GM19043 (cell line): ENCODE measurements at regions not wholly inside any gene's neighbourhood (a gene's known extent, or its start where the extent isn't known, plus 50 kb on each side); places are given as distances from the start of the nearest gene placed in this dataset.

ENCODE experiments used
- ATAC-seq: cut with Tn5 transposase; IDR thresholded peaks from one replicate; pipeline ENCODE4 v1.9.1; 2021; ENCODE audit warnings: low read depth; ENCODE audit not compliant: unreplicated experiment

- ATAC-seq = no peak
Measured at GRCh38 chr22:48268771-48269552, 1506.5 kb downstream of the TBC1D22A start.

DNA sequence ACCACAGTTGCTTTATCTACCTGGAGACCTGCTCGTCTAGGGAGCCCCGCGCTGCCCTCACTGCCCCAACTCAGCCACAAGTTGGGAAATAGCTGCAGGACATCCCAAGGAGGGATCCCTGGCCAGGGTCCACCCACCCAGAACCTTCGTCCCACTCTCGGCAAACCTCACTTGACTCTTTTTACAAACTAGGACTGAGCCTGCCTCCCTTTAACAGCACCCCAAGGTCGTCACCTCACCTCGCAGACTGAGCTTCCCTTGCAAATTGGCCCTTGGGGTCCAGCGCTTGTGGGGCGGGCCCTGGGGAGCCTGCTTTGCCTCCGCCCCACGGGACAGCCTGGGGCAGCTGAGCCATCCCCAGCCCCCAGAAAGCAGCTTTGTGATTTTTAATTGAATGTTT, 1505.8 kb downstream of the TBC1D22A start:
- no peak for ATAC-seq

DNA sequence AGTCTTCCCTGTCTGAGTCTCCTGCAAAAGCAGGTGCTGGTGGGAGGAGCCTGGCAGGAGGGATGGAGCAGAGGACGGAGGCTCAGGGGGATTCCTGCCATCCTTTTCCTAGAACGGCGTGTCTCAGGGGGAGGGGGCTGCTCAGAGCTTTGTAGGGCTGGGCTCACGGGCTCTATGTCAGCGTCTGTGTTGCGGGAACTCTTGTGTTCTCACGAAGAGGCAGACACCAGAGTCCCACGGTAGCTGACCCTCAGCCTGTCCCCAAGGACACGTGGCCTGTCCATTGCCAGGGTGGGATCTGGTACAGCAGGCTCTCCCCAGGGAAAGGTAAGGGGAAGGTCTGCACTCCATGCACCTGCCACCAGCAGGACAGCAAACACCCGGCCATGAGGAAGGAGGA, 1505.2 kb downstream of the TBC1D22A start:
- no peak for ATAC-seq

DNA sequence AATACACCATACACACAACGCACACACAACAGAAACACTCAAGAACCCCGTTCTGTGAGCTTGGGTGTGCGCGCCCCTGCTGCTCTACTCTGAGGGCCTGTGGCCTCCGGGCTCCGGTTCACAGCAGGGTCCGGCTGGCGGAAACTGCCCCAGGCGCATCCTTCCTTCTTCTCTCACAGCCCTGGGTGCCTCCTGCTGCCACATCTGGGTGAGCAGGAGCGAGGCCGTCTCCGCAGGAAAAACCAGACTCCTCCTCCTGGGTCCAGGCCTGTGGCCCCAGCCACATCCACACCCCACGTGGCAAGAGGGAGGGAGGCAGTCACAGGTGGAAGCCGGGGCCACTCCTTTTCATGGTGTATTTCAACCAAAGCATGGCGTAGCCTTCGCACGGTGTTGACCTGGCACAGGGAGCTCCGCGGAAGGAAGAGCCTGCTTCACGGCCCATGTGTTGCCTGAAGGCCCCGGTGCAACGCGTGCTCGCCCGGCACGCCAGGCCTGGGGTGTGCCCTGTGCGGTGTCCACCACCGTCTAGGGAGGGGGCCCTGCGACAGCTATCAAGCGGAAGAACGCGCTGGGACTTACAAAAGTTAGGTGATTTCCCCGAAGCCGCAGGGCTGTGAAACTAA, 1502.7 kb downstream of the TBC1D22A start:
- ATAC-seq = no peak

DNA sequence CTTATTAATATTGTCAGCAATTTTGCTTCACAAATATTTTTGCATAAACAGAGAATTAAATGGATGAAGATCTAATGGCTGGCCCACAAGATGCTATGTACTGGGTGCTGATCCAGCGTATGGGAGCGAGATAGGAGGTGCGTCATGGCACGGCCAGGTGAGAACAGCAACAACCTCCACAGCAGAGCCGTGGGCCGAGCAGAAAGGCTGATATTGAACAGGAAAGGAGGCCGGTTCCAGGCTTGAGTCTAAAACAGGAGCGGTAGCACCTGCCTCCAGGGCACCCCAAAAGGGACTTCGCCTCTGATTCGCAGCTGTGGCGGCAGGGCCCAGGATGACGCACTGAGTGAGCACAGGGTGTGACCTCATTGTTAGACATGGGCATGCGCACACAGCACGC, 1502.1 kb downstream of the TBC1D22A start:
- ATAC-seq = no peak

- no peak for ATAC-seq
Measured at GRCh38 chr22:48263791-48264351, 1501.4 kb downstream of the TBC1D22A start.

GRCh38 chr22:48263431-48263765, 1500.9 kb downstream of the TBC1D22A start:
- ATAC-seq = no peak

DNA sequence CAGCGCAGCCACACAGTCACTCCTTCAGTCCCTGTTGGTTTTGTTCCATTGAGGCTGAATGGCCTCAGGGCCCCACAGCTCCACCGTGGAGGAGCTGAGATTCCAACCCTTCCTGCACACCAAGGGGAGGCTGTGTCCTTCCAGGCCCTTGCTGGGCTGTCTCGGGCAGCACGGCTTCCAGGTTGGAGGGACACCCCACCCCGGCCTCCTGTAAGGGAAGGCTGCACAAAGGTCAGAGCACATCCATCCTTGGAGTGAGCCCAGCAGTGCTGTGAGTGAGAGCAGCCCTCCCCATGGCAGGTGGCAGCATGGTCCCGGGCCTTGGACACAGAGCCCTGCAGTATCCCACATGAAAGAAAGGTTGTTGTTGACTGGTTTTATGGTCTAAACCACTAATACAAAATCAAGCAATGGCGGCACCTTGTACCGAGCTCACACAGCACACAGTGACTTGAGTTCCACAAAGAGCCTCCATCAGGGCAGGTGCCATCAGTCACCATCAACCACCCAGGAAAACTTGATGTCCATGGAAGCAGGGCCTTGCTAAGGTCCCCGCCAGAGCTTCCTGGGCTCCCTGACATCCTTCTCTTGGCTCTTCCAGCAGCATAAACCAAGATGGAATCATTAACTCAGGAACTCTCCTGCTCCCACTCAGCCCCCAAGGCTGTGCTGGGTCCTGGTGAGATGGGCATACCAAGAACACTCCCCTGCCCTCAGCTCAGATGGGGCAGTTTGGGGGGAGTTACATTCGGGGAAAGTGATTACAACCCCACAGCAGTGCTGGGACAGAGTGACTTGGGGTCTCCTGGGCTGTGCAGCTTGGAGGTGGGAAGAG, 1500.4 kb downstream of the TBC1D22A start:
- ATAC-seq = no peak

DNA sequence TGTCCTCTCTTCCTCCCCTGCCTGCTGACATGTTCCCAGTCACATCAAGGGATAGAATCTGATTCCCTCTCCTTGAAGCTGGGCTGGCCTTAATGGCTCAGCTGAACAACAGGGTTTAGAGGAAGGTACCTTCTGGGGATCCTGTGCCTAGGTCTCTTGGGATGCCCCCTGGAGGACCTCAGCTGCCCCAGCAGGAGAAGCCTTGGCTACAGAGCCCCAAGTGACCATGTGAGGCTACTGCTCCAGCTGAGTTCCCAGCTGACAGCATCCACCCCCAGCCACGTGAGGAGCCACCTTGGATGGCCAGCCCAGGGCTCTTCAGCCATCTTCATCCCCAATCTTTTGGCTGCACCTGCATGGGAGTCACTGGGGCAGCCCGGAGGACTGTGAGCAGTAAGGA, 1499.3 kb downstream of the TBC1D22A start:
- ATAC-seq = no peak

DNA sequence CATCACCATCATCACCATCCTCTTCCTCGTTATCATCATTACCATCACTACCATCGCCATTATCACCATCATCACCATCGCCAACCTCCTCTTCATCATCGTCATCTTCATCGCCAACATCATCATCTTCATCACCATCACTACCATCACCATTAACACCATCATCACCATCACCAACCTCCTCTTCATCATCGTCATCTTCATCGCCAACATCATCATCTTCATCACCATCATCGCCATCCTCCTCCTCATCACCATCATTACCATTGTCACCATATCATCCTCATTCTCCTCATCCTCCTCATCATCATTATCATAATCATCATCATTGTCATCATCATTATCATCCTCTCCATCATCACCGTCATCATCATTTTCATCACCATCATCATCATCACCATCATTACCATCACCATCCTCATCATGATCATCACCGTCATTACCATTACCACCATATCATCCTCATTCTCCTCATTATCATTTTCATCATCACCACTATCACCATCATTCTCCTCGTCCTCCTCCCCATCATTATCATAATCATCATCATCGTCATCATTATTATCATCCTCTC, 1498.7 kb downstream of the TBC1D22A start:
- no peak for ATAC-seq

- no peak for ATAC-seq
Measured at GRCh38 chr22:48259991-48260670, 1497.7 kb downstream of the TBC1D22A start.

DNA sequence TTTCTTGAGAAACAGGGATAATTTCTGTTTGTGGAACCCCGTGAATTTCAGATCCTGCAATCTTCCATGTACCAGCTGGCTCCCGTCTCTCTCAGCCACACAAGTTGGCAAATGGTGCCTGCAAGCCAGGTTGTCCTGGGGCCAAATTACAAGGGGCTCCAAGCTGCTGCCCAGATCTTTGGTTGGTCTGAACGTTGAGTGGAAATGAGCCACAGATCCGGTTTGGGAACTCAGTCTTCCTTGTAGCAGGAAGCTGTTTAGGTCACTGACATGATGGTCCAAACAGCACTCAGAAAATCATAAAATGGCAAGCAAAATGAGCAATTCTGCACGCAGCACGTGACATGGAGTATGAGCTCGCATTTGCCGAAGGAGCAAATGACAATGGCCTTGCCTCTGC, 1496.4 kb downstream of the TBC1D22A start:
- no peak for ATAC-seq

- no peak for ATAC-seq
Measured at GRCh38 chr22:48258064-48258701, 1495.7 kb downstream of the TBC1D22A start.

GRCh38 chr22:48257685-48258055, 1495.2 kb downstream of the TBC1D22A start:
- ATAC-seq = no peak

- ATAC-seq = no peak
Measured at GRCh38 chr22:48256776-48257684, 1494.6 kb downstream of the TBC1D22A start.

- no peak for ATAC-seq
Measured at GRCh38 chr22:48256041-48256739, 1493.7 kb downstream of the TBC1D22A start.

DNA sequence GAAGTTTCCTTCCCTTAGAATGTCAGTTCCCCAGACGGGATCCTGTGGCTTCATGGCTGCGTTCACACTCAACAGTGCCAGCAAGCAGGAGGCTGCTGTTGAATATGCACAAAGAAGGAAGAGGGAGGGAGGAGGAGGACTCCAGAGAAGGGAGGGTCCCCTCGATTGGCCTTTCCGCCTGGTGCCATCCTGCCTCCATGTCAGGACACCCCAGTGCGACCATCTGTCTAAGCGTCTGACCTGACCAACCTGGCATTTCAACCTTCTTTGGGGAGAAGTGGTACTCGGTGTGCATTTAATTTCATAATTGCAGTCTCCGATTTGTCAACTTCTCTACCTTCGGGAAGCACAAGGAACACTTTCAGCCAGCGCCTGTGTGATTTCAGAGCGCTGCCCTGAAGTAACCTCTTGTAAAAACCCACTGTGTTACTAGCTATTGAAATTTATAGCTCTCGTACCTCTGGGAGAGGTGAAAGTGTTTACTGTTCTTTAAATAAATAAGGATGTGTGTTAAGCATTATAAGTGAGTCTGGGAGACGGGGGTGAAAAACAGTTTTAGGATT, 1491.9 kb downstream of the TBC1D22A start:
- ATAC-seq = no peak

DNA sequence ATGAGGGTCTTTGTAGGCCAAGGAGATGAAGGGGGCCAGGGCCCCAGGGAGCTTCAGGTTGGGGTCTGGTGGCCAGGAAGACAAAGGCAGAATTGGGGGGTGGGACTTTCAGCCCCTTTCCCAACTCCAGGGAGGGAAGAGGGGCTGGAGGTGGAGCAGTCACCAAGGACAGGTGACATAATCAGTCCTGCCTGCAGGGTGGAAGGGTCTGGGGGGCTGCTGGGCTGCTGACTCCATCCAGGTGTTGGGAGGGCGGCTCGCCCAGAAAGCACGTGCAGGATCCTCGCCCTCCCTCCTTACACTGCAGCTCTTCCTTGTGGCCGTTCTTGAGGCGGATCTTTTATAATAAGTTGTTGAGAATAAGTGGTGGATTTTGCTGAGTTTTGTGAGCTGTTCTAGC, 1491.1 kb downstream of the TBC1D22A start:
- no peak for ATAC-seq
